NCI-H345 treated with DMSO at 0.1 percent for 48 hours (cell line): ENCODE measurements at regions not wholly inside any gene's neighbourhood (a gene's known extent, or its start where the extent isn't known, plus 50 kb on each side); places are given as distances from the start of the nearest gene placed in this dataset.

Source experiments
- DNase-seq: peaks from one replicate; lab custom pipeline; 2025; ENCODE audit not compliant: unreplicated experiment; lab: John Stamatoyannopoulos, UW

DNA sequence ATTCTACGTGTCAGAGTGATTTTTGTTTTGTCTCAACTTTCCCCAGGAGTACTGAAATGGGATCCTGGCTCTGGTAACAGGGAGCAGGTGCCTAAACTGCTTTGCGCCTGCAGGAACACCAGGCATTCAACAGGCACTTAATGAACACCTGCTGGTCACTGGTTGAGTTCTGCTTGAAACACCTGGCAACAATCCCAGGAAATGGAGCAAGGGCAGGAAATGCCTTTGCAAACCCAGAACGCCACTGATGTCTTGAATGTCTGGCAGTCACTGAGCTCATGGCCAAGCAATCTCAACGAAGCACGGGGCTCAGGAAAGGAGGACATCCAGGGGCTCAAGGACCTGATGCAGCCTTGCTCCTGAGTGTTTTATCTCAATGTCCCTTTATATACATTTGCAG, 360.0 kb upstream of the RAB6C start:
- peak; percentile 93 for DNase-seq

- no peak for DNase-seq
These were observed 359.1 kb upstream of the RAB6C start for GRCh38 chr2:129620411-129620810.

DNA sequence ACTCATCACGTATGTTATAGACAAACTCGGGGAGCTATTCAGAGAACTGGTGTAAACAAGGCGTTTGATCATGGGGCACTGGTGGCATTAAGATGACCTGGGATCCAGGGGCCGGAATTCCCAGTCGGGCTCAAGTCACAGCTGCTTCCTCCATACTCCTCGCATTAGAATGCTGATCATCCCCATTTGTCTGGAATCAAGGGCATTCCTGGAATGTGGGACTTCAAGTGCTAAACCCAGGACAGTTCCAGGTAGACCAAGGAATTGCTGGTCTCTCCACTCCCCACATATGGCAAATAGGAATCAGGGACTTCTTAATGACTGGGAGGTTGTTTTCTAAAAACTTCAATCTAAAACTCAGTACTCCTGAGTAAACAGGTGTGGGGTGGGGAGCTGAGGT, 355.7 kb upstream of the RAB6C start:
- DNase-seq, result no peak

- DNase-seq, result no peak
These were observed 352.0 kb upstream of the RAB6C start for GRCh38 chr2:129627437-129627836.

GRCh38 chr2:129636692-129637091, 342.8 kb upstream of the RAB6C start:
- DNase-seq, result no peak

DNA sequence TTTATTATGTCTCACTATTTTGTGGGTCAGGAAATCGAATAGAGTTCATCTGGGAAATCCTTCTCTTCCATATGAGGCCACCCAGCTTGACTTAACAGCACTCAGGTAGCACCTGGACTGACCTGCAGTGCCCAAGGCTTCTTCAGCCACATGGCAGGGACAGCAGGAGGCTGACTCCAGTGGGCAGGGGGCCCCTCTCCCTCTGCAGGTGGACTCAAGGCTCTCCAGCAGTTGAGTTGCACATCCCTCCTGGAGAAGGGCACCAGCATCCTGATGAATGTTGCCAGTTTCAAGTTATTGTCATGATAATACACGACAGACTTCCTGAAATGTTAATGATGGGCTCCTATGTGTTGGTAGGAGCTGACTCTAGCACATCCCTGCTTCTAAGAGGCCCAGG, 338.1 kb upstream of the RAB6C start:
- DNase-seq, result no peak

DNA sequence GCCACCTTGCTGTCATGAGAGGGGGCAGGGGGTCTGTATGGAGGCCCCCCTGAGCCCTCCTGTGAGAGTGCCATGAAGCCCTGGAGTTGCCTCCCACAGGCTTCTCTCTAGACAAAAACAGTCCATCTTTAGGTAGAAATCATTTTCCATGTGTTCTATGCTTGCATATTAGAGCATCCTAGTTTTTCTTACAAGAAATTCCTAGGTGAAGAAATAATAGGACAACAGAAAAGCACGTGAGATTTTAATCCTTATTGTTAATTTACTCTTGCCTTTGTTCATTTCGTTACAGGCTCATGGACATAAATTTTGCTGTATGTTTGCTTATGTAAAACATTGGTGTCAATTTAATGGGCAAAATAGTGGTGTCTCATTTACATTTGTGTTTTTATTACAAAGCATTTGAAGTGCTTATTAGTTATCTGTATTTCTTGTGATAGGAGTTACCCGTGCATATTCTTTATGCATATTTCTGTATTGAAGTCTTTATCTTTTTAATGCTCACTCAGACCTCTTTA, 336.9 kb upstream of the RAB6C start:
- no peak for DNase-seq

DNA sequence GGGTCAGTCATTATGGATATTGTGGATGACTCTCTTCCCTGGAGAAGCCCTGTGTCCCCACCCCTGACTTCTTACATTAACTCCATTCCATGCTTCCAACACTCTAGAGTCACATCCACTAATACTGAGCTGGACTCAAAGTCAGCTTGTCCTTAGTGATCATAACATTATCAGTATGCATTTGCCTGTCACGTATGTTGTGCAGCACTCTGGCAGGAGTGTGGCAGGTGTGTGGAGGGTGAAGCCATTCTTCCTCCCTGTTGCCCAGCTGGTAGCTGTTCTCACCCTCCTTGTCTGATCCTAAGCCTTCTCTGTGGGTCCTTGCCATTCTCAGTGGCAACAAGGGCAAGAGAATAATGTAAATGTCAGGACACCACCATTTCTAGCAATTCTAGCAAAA, 334.1 kb upstream of the RAB6C start:
- no peak for DNase-seq

DNA sequence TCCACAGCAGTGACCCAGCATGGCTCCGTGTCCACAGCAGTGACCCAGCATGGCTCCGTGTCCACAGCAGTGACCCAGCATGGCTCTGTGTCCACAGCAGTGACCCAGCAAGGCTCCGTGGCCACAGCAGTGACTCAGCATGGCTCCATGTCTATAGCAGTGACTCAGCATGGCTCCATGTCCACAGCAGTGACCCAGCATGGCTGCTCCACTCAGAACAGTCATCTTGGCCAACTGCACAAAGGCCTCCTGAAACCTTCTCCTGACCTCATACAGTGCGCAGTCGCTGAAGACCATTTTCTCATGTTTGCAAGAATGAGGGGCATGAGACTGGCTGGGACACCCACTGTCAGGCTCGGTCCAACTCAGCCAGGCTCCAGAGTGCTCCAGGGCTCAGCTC, 333.4 kb upstream of the RAB6C start:
- no peak for DNase-seq

DNA sequence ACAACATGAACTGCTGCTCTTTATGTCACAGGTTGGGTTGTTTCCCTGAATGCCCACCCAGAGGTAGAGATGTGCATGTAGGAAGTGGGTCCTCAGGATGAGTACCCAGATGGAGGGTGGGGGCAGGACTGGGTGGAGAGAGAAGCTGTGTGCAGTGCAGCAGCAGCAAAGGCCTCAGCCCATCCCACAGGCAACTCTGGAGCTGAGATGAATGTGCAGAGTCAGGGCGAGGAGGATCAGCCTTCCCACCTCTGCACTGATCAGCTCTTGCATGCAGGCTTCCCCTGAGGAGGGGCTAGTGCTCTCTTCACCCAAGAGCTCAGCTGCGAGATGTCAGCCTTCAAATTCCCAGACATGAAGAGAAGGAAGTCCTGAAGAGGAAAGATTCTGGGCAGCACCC, 326.2 kb upstream of the RAB6C start:
- DNase-seq, result no peak

GRCh38 chr2:129654331-129654730, 325.1 kb upstream of the RAB6C start:
- DNase-seq, result no peak

DNA sequence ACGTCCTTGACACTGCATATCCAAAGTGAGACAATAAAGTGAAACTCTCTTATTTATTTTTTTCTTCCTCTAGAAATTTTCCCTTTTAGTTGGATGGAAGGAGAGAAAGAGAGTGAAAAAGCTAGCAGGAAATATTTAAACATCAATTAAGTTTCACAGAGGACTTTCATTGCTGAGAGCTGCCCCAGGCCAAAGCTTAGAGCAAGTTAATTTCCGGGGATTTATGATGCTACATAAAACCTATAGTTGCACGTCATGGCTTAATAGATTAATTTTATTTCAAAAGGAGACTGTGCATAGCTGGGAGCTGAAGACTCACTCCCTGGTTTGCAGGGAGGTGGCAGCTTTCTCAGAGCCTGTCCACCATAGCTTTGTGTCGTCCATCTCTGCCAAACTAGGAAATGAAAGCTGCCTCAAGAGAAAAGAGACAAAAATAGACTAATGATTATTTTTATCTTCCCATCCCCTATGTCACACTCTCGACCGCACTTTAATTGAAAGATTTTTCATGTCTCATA, 323.3 kb upstream of the RAB6C start:
- no peak for DNase-seq

- no peak for DNase-seq
These were observed 321.0 kb upstream of the RAB6C start for GRCh38 chr2:129658430-129658829.

DNA sequence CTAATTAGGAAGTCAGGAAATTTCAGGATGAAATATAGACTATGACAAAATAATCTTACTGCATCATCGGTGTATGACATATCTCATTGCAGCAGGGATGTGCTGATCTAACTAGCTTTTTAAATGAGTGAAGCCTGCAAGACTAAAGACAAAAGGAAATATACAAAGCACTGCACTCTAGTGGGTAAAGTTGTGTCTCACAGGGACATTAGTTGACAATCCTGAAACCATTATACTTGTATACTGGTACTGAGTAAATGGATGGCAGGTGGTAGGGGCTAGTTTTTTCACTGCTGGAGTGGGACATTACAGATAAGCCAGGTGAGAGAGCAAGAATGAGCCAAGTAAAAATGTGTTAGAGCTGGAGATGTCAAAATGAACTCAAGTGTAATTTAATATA, 317.5 kb upstream of the RAB6C start:
- no peak for DNase-seq

DNA sequence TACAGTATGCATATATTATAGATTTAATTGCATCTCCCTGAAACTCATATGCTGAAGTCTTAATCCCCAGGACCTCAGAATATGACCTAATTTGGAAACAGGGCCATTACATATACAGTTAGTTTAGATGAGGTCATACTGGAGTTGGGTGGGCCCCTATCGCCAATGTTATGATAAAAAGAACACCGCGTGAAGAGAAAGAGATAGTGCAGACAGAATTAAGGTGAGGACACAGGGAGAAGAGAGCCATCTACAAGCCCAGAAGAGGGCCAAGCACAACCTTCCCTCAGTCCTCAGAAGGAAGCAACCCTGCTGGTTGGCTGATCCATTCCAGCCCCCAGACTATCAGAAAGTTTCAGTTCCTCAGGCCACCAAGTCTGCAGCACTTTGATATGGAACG, 311.9 kb upstream of the RAB6C start:
- DNase-seq, result no peak

DNA sequence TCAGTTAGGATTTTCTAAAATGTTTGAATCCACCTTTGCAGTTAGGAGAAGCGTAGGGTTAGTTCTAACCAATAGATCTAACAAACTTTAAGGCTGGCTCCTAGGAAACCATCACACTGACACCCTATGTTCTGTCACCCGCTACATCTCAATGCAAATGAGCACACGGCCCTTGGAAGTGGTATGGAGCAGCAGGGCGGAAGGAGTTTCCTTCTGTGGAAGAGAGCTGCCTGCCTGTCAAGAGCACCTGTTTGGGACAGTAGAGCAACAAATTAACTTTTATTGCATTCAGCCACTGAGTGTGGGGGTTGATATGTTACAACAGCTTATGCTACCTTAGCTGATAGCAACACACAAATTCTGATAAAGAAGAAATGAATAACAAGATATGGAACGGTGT, 306.9 kb upstream of the RAB6C start:
- DNase-seq, result no peak

GRCh38 chr2:129673234-129673633, 306.2 kb upstream of the RAB6C start:
- DNase-seq, result no peak

- DNase-seq, result no peak
These were observed 305.4 kb upstream of the RAB6C start for GRCh38 chr2:129673847-129674711.

GRCh38 chr2:129678751-129679150, 300.7 kb upstream of the RAB6C start:
- DNase-seq, result no peak

GRCh38 chr2:129681788-129682187, 297.7 kb upstream of the RAB6C start:
- no peak for DNase-seq

DNA sequence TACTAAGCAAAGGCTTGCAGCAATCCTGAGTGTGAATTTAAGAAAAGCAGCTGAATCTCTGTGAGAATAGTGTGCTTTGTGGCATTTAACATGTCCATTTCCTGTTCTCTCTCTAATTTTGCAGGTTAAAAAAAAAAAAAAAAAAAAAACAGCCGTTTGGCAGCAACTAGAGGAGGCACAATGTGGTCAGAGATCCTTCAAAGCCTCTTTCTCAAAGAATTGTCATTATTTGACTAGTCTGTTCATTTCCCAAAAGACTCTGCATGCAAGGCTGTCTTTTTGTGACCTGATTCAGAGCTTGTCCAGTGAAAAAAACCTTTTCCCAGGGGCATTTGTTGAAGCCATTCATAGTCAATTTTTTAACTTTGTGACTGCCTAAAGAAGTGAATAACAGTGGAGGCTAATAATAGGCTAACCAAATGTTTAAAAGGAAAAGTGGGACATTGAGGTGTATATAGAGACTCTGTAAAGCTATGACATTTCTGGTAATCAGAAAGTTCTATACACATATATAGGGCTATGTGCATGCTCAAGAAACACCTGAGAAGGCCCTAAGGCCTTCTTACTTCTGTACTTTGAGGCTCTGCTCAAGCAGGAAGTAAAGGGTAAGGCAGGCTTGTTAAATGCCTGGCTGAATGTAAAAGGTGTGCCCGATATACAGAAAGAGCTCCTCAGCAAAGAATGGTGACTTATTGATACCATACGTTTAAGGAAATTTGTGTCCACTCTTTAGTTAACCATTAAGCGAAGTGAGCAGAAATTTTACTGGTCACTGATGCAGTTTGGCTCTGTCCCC, 289.6 kb upstream of the RAB6C start:
- DNase-seq, result no peak

DNA sequence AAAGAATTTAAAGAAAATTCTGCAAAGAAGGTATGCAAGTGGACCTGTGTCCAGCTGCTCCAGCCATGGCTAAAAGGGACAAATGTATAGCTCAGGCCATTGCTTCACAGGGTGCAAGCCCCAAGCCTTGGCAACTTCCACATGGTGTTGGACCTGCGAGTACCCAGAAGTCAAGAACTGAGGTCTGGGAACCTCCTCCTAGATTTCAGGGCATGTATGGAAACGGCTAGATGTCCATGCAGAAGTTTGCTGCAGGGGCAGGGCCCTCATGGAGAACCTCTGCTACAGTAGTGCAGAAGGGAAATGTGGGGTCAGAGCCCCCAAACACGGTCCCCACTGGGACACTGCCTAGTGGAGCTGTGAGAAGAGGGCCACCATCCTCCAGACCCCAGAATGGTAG, 284.0 kb upstream of the RAB6C start:
- no peak for DNase-seq
